ENCODE measurements at regions not wholly inside any gene's neighbourhood (a gene's known extent, or its start where the extent isn't known, plus 50 kb on each side); places are given as distances from the start of the nearest gene placed in this dataset.

- POLR2A ChIA-PET: no interaction called here
- H3K4me1 ChIP-seq (ENCODE audit: control insufficient read depth in 1 of 2, insufficient read depth in 2 of 2, low read length in 2 of 2): peaks cover 24 to 32% of the 10 kb centered on the region in 2 experiments
- H3K9me2 ChIP-seq (ENCODE audit: insufficient read depth): no peaks in the 10 kb centered on the region
- ATAC-seq (no peak), DNase-seq (ENCODE audit: low read depth, low spot score) (no peak)
- no TSS peak for BruUV-seq (replicated peaks)
- H3K79me2 ChIP-seq (ENCODE audit: insufficient read depth, low read length): no peaks in the 10 kb centered on the region
- no peaks in the 10 kb centered on the region for H3K9me3 ChIP-seq (ENCODE audit: control insufficient read depth in 1 of 2, insufficient read depth in 1 of 2, low read depth in 1 of 2, low read length in 2 of 2)
- H3K36me3 ChIP-seq (ENCODE audit: control insufficient read depth in 1 of 2, insufficient read depth in 2 of 2, low read length in 2 of 2): no peaks in the 10 kb centered on the region
- RAD21 ChIA-PET (ENCODE audit: low non-redundant PET in 1 of 2, low total read pairs in 2 of 2, uncharacterized antibody in 2 of 2, unreplicated experiment in 2 of 2): no interaction called here
- H3K27me3 ChIP-seq (ENCODE audit: insufficient read depth, low read length): 0 out of 2 replicates have a peak, but pooled peaks cover 4% of the 10 kb centered on the region
- TF ChIP-seq ELF1 (IDR thresholded peaks at IDR 0.05; ENCODE audit: borderline replicate concordance, low read depth) (no peak), MAX (IDR thresholded peaks at IDR 0.05) (no peak), CBX3 (IDR thresholded peaks at IDR 0.05; ENCODE audit: low read depth) (no peak), ZFX (IDR thresholded peaks at IDR 0.05) (no peak), SRF (IDR thresholded peaks at IDR 0.05; ENCODE audit: low read depth) (no peak), ZBTB33 (IDR thresholded peaks at IDR 0.05; ENCODE audit: extremely low read depth, insufficient replicate concordance, low read length) (no peak), YY1 (IDR thresholded peaks at IDR 0.05; ENCODE audit: extremely low read depth, insufficient replicate concordance, low read depth, low read length) (no peak), EZH2 (IDR thresholded peaks at IDR 0.05) (no peak)
- CTCF ChIA-PET: interaction anchor here (2.3 kb wide), 1 partner anchor 13 kb away, joined by 16 read pairs; no protein-coding TSS in a partner anchor
- H4K20me1 ChIP-seq (ENCODE audit: insufficient read depth): no peaks in the 10 kb centered on the region
- no peak overlapping the region for H3K27ac ChIP-seq (ENCODE audit: low read depth, low read length)
- intact Hi-C loops (cut with micrococcal nuclease): no loop called here
- no peak overlapping the region for H3K9ac ChIP-seq (ENCODE audit: low read length)
- H3K4me2 ChIP-seq (ENCODE audit: low read length): peak overlapping the region; percentile 47
- no peak overlapping the region for H3K4me3 ChIP-seq (replicated peaks in 1 of 2; ENCODE audit: low read depth in 1 of 2, low read length in 2 of 2)
- H2AFZ ChIP-seq (ENCODE audit: low read depth, low read length, poor library complexity, severe bottlenecking): no peak overlapping the region
Observed at GRCh38 chr4:53942712-53943111, 121.7 kb downstream of the CHIC2 start.

- intact Hi-C loops (cut with micrococcal nuclease): no loop called here
- CTCF ChIA-PET: no interaction called here
- no peaks in the 10 kb centered on the region for H3K9me2 ChIP-seq (ENCODE audit: insufficient read depth)
- TF ChIP-seq EZH2phosphoT487 (IDR thresholded peaks at IDR 0.05; ENCODE audit: borderline replicate concordance) (no peak), CTCF (IDR thresholded peaks at IDR 0.05 in 2 of 3, conservative IDR thresholded peaks at IDR 0.05 in 1 of 3; ENCODE audit: borderline replicate concordance in 1 of 3, insufficient read depth in 1 of 3, low read depth in 2 of 3, low read length in 2 of 3) (no peak), POLR2AphosphoS5 (IDR thresholded peaks at IDR 0.05; ENCODE audit: low read depth, low read length) (no peak), ZBTB33 (IDR thresholded peaks at IDR 0.05; ENCODE audit: extremely low read depth, insufficient replicate concordance, low read length) (no peak), ZFX (IDR thresholded peaks at IDR 0.05) (no peak)
Observed at GRCh38 chr4:53941331-53941730, 123.1 kb downstream of the CHIC2 start.

More at GRCh38 chr4:53941331-53941730, 123.1 kb downstream of the CHIC2 start:
- DNase-seq (ENCODE audit: low read depth, low spot score) (no peak), ATAC-seq (no peak)
- H3K4me1 ChIP-seq (ENCODE audit: control insufficient read depth in 1 of 2, insufficient read depth in 2 of 2, low read length in 2 of 2): peaks cover 27 to 42% of the 10 kb centered on the region in 2 experiments
- H3K27ac ChIP-seq (ENCODE audit: low read depth, low read length): no peak overlapping the region
- no peaks in the 10 kb centered on the region for H4K20me1 ChIP-seq (ENCODE audit: insufficient read depth)
- H3K9me3 ChIP-seq (ENCODE audit: control insufficient read depth in 1 of 2, insufficient read depth in 1 of 2, low read depth in 1 of 2, low read length in 2 of 2): no peaks in the 10 kb centered on the region
- RAD21 ChIA-PET (ENCODE audit: low non-redundant PET in 1 of 2, low total read pairs in 2 of 2, uncharacterized antibody in 2 of 2, unreplicated experiment in 2 of 2): no interaction called here
- H3K79me2 ChIP-seq (ENCODE audit: insufficient read depth, low read length): no peaks in the 10 kb centered on the region
- no peak overlapping the region for H3K4me3 ChIP-seq (replicated peaks in 1 of 2; ENCODE audit: low read depth in 1 of 2, low read length in 2 of 2)
- H3K36me3 ChIP-seq (ENCODE audit: control insufficient read depth in 1 of 2, insufficient read depth in 2 of 2, low read length in 2 of 2): no peaks in the 10 kb centered on the region
- H3K27me3 ChIP-seq (ENCODE audit: insufficient read depth, low read length): 0 out of 2 replicates have a peak, but pooled peaks cover 4% of the 10 kb centered on the region
- H2AFZ ChIP-seq (ENCODE audit: low read depth, low read length, poor library complexity, severe bottlenecking): no peak overlapping the region
- no peak overlapping the region for H3K4me2 ChIP-seq (ENCODE audit: low read length)
- no peak overlapping the region for H3K9ac ChIP-seq (ENCODE audit: low read length)
- no TSS peak for BruUV-seq (replicated peaks)
- POLR2A ChIA-PET: no interaction called here

Measured in HCT116 (cell line).